K562 (cell line): ENCODE measurements at regions not wholly inside any gene's neighbourhood (a gene's known extent, or its start where the extent isn't known, plus 50 kb on each side); places are given as distances from the start of the nearest gene placed in this dataset.
"Not testable (repeated sequence)": the region's sequence is repeated elsewhere in the genome, so short reads cannot be mapped to it uniquely, and the experiment has no call there.

Experiments used
- ATAC-seq: fragments of 200-7000 bp; cut with Tn5 transposase; 3 replicates; pipeline ENCODE4 v1.9.1; 2020; ENCODE audit warnings: moderate library complexity
- BruUV-seq: library from RNA; stranded (reverse); fragments of 400-500 nt; replicated peaks from 2 replicates; lab custom pipeline; 2021; lab: Mats Ljungman, UMichigan
- CTCF ChIA-PET: fragments of 300-600 bp; formaldehyde crosslinking; extraction: SDS; loops from one replicate; lab custom pipeline; 2021; ENCODE audit warnings: low intra/inter-chr PET ratio; lab: Yijun Ruan, JAX
- POLR2A ChIA-PET: fragments of 300-600, 350-650 bp; sonication (Branson Sonifier 250); formaldehyde crosslinking; extraction: SDS; loops from one replicate; lab custom pipeline; 2021; ENCODE audit warnings: antibody characterized with exemption, inconsistent platforms; lab: Yijun Ruan, JAX
- DNase-seq, 4 experiments: peaks; one replicate each; pipeline versions ENCODE4 v3.0.0 to v3.0.0-alpha.2; 2011 to 2018; ENCODE audit warnings: low spot score in 3 of 4, mixed read lengths in 3 of 4; ENCODE audit errors: extremely low read depth in 1 of 4
- FAIRE-seq: peaks from 2 replicates; lab custom pipeline; 2011; peaks lifted over from hg19 to GRCh38; lab: Jason Lieb, UNC
- H2AFZ ChIP-seq: 2 replicates; pipeline ENCODE4 v1.6.0; 2011; ENCODE audit warnings: low read depth, low read length, control low read depth, inconsistent platforms
- H3K27ac ChIP-seq: fragments of 200-600 bp; 3 replicates; pipeline ENCODE4 v1.8.0; 2011; ENCODE audit warnings: low read depth, mild to moderate bottlenecking, control low read depth, inconsistent platforms, low read length, moderate library complexity, mixed read lengths; ENCODE audit errors: extremely low read depth
- H3K27me3 ChIP-seq, 2 experiments: fragments of 300-600 bp in 1 of 2; 2 replicates in 1 of 2; 3 replicates in 1 of 2; pipeline versions ENCODE4 v1.6.0 to v1.8.0; 2011; ENCODE audit warnings: inconsistent platforms in 2 of 2, low read length in 2 of 2, mild to moderate bottlenecking in 1 of 2, mixed read lengths in 1 of 2, moderate library complexity in 1 of 2; ENCODE audit not compliant: control insufficient read depth in 2 of 2, insufficient read depth in 2 of 2
- H3K36me3 ChIP-seq: fragments of 300-600 bp; 3 replicates; pipeline ENCODE4 v1.8.0; 2011; ENCODE audit warnings: mild to moderate bottlenecking, low read length, inconsistent platforms; ENCODE audit not compliant: control insufficient read depth, insufficient read depth
- H3K4me1 ChIP-seq, 2 experiments: fragments of 200-600 bp in 1 of 2; replicated peaks in 1 of 2; 2 replicates in 1 of 2; 3 replicates in 1 of 2; pipeline versions ENCODE4 v1.5.1 to v1.8.0; 2011; ENCODE audit warnings: inconsistent platforms in 2 of 2, low read length in 2 of 2, mild to moderate bottlenecking in 1 of 2, mixed read lengths in 1 of 2, moderate library complexity in 1 of 2; ENCODE audit not compliant: control insufficient read depth in 2 of 2, insufficient read depth in 2 of 2
- H3K4me2 ChIP-seq: 2 replicates; pipeline ENCODE4 v1.6.1; 2011; ENCODE audit warnings: low read length, control low read depth, inconsistent platforms, mixed read lengths; ENCODE audit not compliant: insufficient read depth
- H3K4me3 ChIP-seq: fragments of 200-600 bp; sonication (generic), shearing (Covaris generic); 2 replicates; pipeline ENCODE4 v1.5.1; 2016; ENCODE audit warnings: control low read depth, inconsistent platforms
- H3K79me2 ChIP-seq: fragments of 200-600 bp; 3 replicates; pipeline ENCODE4 v1.8.0; 2011; ENCODE audit warnings: low read length, inconsistent platforms; ENCODE audit not compliant: control insufficient read depth, insufficient read depth
- H3K9ac ChIP-seq, 2 experiments: 2 replicates each; pipeline versions ENCODE4 v1.6.0 to v1.6.1; 2011; ENCODE audit warnings: low read depth in 2 of 2, low read length in 2 of 2, control low read depth in 1 of 2, inconsistent platforms in 1 of 2, mild to moderate bottlenecking in 1 of 2, mixed read lengths in 1 of 2; ENCODE audit not compliant: insufficient read depth in 1 of 2
- H3K9me1 ChIP-seq: one replicate; pipeline ENCODE4 v1.6.0; 2011; ENCODE audit warnings: inconsistent platforms, mild to moderate bottlenecking, low read length, moderate library complexity; ENCODE audit not compliant: control insufficient read depth, insufficient read depth
- H3K9me3 ChIP-seq: replicated peaks from 2 replicates; pipeline ENCODE4 v1.5.1; 2011; ENCODE audit warnings: low read depth, low read length, inconsistent platforms; ENCODE audit not compliant: control insufficient read depth, insufficient read depth
- H4K20me1 ChIP-seq: replicated peaks from 2 replicates; pipeline ENCODE4 v1.6.1; 2011; ENCODE audit warnings: low read length, inconsistent platforms, mixed read lengths; ENCODE audit not compliant: control insufficient read depth, insufficient read depth
- JUNB ChIP-seq: fragments of 450-650 bp; formaldehyde crosslinking; conservative IDR thresholded peaks from 2 replicates; pipeline ENCODE4 v1.4.0; 2020; ENCODE audit warnings: mild to moderate bottlenecking
- SAP30 ChIP-seq: fragments of 200-600 bp; sonication (generic); IDR thresholded peaks from 2 replicates; pipeline ENCODE4 v1.6.1; 2012; ENCODE audit warnings: borderline replicate concordance, low read depth, mild to moderate bottlenecking, moderate library complexity, low read length, control low read depth, inconsistent platforms; ENCODE audit not compliant: insufficient read depth, poor library complexity, severe bottlenecking
- SRSF9 ChIP-seq: fragments of 200-400 bp; formaldehyde crosslinking; IDR thresholded peaks from 2 replicates; pipeline ENCODE4 v1.6.1; 2017; ENCODE audit warnings: low read depth, low read length, borderline replicate concordance
- TOE1 ChIP-seq, 2 experiments: fragments of 450-650 bp in 1 of 2; sonication (generic) in 1 of 2; formaldehyde crosslinking in 1 of 2; IDR thresholded peaks; 2 replicates each; pipeline versions ENCODE4 v1.7.1 to v1.8.0; 2016 to 2022; ENCODE audit warnings: borderline replicate concordance in 2 of 2, mild to moderate bottlenecking in 2 of 2, antibody characterized with exemption in 1 of 2, inconsistent platforms in 1 of 2, low read depth in 1 of 2, missing genetic modification reagents in 1 of 2, moderate library complexity in 1 of 2
- ZBTB26 ChIP-seq: fragments of 450-650 bp; formaldehyde crosslinking; IDR thresholded peaks from 2 replicates; pipeline ENCODE4 v1.4.0; 2022; ENCODE audit warnings: missing genetic modification characterization
- ZNF431 ChIP-seq: sonication (generic); formaldehyde crosslinking; IDR thresholded peaks from 2 replicates; pipeline ENCODE4 v1.8.0; 2022; ENCODE audit warnings: mild to moderate bottlenecking, missing genetic modification reagents
- ZNF764 ChIP-seq: fragments of 250-450 bp; sonication (Bioruptor Pico); IDR thresholded peaks from 2 replicates; pipeline ENCODE4 v1.4.0; 2020; ENCODE audit warnings: low read depth, mild to moderate bottlenecking, moderate library complexity
- WGBS: fragments of 100-300 bp; shearing (Covaris generic); methylation state at CpG from one replicate; pipeline ENCODE4 v1.1.6; 2016; ENCODE audit warnings: low coverage, mixed read lengths; ENCODE audit not compliant: insufficient coverage; ENCODE audit errors: missing lambda C conversion rate; 5-methylcytosine and 5-hydroxymethylcytosine counted together
- in situ Hi-C: fragments of 300-500 bp; cut with MboI; formaldehyde crosslinking; loops from 4 replicates; pipeline ENCODE4 v1.15.0; 2018; ENCODE audit warnings: inconsistent platforms, mixed read lengths
- intact Hi-C: fragments of 100-400 bp; cut with micrococcal nuclease; formaldehyde crosslinking; loops from 2 replicates; pipeline ENCODE4 v1.14.2; 2022
- TF ChIP-seq, protein P1 (sequence below): fragments of 250-450 bp; sonication (Bioruptor Pico); IDR thresholded peaks from 2 replicates; pipeline ENCODE4 v1.4.0; 2020

DNA sequence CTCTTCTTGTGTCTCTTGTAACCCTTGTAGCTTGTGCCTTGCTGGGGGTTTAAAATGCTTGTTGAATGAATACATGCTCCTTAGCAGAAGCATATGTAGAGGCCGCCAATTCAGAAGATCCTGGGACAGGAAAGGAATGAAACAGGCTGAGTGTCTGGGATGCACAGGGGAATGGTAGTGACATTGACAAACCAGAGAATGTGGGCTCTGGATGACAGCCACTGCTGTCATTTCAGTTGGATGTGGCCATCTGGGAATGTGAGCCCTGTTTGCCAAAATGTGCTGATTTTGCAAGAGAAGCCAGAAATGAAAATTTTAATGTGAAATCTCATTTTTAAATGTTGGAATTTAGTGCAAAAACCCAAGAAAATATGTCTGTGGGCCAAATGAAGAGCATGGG lies 136.8 kb downstream of the DACT1 start (continued):
- TF ChIP-seq, protein P1, sequence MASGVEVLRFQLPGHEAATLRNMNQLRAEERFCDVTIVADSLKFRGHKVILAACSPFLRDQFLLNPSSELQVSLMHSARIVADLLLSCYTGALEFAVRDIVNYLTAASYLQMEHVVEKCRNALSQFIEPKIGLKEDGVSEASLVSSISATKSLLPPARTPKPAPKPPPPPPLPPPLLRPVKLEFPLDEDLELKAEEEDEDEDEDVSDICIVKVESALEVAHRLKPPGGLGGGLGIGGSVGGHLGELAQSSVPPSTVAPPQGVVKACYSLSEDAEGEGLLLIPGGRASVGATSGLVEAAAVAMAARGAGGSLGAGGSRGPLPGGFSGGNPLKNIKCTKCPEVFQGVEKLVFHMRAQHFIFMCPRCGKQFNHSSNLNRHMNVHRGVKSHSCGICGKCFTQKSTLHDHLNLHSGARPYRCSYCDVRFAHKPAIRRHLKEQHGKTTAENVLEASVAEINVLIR (CRISPR knock-in tag) = no peak
- TF ChIP-seq SAP30 (no peak), SRSF9 (no peak), JUNB (CRISPR knock-in tag) (no peak), ZBTB26 (CRISPR knock-in tag) (no peak), TOE1 (IDR thresholded peaks at IDR 0.05; ENCODE audit: borderline replicate concordance) (no peak), TOE1 (CRISPR knock-in tag; IDR thresholded peaks at IDR 0.05; ENCODE audit: borderline replicate concordance, low read depth) (no peak), ZNF764 (no peak)

GRCh38 chr14:58775130-58775529 lies 137.4 kb downstream of the DACT1 start:
- ATAC-seq, H3K36me3 ChIP-seq: not testable (repeated sequence)
- peak; percentile 90 for TF ChIP-seq ZNF431

More at GRCh38 chr14:58775130-58775529, 137.4 kb downstream of the DACT1 start:
- H3K4me3 ChIP-seq, H2AFZ ChIP-seq, H3K27ac ChIP-seq, in situ Hi-C loops, BruUV-seq, H3K9me1 ChIP-seq, CTCF ChIA-PET, intact Hi-C loops, H3K4me1 ChIP-seq, DNase-seq, H3K9ac ChIP-seq, H3K27me3 ChIP-seq, H3K79me2 ChIP-seq, H3K4me2 ChIP-seq, FAIRE-seq, H3K9me3 ChIP-seq, H4K20me1 ChIP-seq: not testable (repeated sequence)
- WGBS = 0% methylated on average over 4 of the region's 4 CpGs
- POLR2A ChIA-PET = interaction anchor here (0.6 kb wide), 1 partner anchor 12 kb away, joined by 3 read pairs; no protein-coding TSS in a partner anchor
